ENCODE measurements at regions not wholly inside any gene's neighbourhood (a gene's known extent, or its start where the extent isn't known, plus 50 kb on each side); places are given as distances from the start of the nearest gene placed in this dataset.
"Not testable (repeated sequence)": the region's sequence is repeated elsewhere in the genome, so short reads cannot be mapped to it uniquely, and the experiment has no call there.

GRCh38 chr1:68923475-68924088 is 426.7 kb upstream of the DEPDC1 start:
- DNase-seq (ENCODE audit: low spot score); intact Hi-C loops (cut with DNase I): not testable (repeated sequence)

- intact Hi-C loops (cut with DNase I), result no loop called here
- no peak for DNase-seq (ENCODE audit: low spot score)
These were observed 433.2 kb upstream of the DEPDC1 start for GRCh38 chr1:68930101-68930500.

GRCh38 chr1:68936530-68936929 is 439.6 kb upstream of the DEPDC1 start:
- DNase-seq (ENCODE audit: low spot score), result no peak
- intact Hi-C loops (cut with DNase I), result no loop called here

GRCh38 chr1:68938051-68938666 is 441.3 kb upstream of the DEPDC1 start:
- DNase-seq (ENCODE audit: low spot score), result no peak

GRCh38 chr1:68950036-68950435 is 453.2 kb upstream of the DEPDC1 start:
- DNase-seq (ENCODE audit: low spot score), result no peak
- intact Hi-C loops (cut with DNase I), result no loop called here

More at GRCh38 chr1:68938051-68938666, 441.3 kb upstream of the DEPDC1 start:
- intact Hi-C loops (cut with DNase I), result no loop called here

- DNase-seq (ENCODE audit: low spot score), result no peak
- intact Hi-C loops (cut with DNase I), result no loop called here
These were observed 456.4 kb upstream of the DEPDC1 start for GRCh38 chr1:68953311-68953710.

- intact Hi-C loops (cut with DNase I), result no loop called here
- no peak for DNase-seq (ENCODE audit: low spot score)
These were observed 458.0 kb upstream of the DEPDC1 start for GRCh38 chr1:68954841-68955240.

- intact Hi-C loops (cut with DNase I), result no loop called here
- no peak for DNase-seq (ENCODE audit: low spot score)
These were observed 458.5 kb upstream of the DEPDC1 start for GRCh38 chr1:68955424-68955823.

- intact Hi-C loops (cut with DNase I), result no loop called here
- DNase-seq (ENCODE audit: low spot score), result no peak
These were observed 462.1 kb upstream of the DEPDC1 start for GRCh38 chr1:68958958-68959357.

GRCh38 chr1:68959461-68960030 is 462.7 kb upstream of the DEPDC1 start:
- intact Hi-C loops (cut with DNase I), result no loop called here
- no peak for DNase-seq (ENCODE audit: low spot score)

GRCh38 chr1:68961143-68961542 is 464.3 kb upstream of the DEPDC1 start:
- intact Hi-C loops (cut with DNase I), result no loop called here
- DNase-seq (ENCODE audit: low spot score), result no peak

- no peak for DNase-seq (ENCODE audit: low spot score)
- intact Hi-C loops (cut with DNase I), result no loop called here
These were observed 466.5 kb upstream of the DEPDC1 start for GRCh38 chr1:68963353-68963752.

- DNase-seq (ENCODE audit: low spot score), result no peak
- intact Hi-C loops (cut with DNase I), result no loop called here
These were observed 472.6 kb upstream of the DEPDC1 start for GRCh38 chr1:68969441-68969840.

GRCh38 chr1:68970571-68970970 is 473.7 kb upstream of the DEPDC1 start:
- DNase-seq (ENCODE audit: low spot score), result no peak
- intact Hi-C loops (cut with DNase I), result no loop called here

- intact Hi-C loops (cut with DNase I), result no loop called here
- no peak for DNase-seq (ENCODE audit: low spot score)
These were observed 476.8 kb upstream of the DEPDC1 start for GRCh38 chr1:68973459-68974244.

GRCh38 chr1:68974447-68974846 is 477.6 kb upstream of the DEPDC1 start:
- DNase-seq (ENCODE audit: low spot score), result no peak
- intact Hi-C loops (cut with DNase I), result no loop called here

- intact Hi-C loops (cut with DNase I), result no loop called here
- DNase-seq (ENCODE audit: low spot score), result no peak
These were observed 478.5 kb upstream of the DEPDC1 start for GRCh38 chr1:68975212-68975933.

- intact Hi-C loops (cut with DNase I), result no loop called here
- DNase-seq (ENCODE audit: low spot score), result no peak
These were observed 480.2 kb upstream of the DEPDC1 start for GRCh38 chr1:68976916-68977610.

- intact Hi-C loops (cut with DNase I), result no loop called here
- DNase-seq (ENCODE audit: low spot score), result no peak
These were observed 483.0 kb upstream of the DEPDC1 start for GRCh38 chr1:68979891-68980290.

All from cardiac septum (tissue), 1 donor.